ENCODE measurements at regions not wholly inside any gene's neighbourhood (a gene's known extent, or its start where the extent isn't known, plus 50 kb on each side); places are given as distances from the start of the nearest gene placed in this dataset.

DNA sequence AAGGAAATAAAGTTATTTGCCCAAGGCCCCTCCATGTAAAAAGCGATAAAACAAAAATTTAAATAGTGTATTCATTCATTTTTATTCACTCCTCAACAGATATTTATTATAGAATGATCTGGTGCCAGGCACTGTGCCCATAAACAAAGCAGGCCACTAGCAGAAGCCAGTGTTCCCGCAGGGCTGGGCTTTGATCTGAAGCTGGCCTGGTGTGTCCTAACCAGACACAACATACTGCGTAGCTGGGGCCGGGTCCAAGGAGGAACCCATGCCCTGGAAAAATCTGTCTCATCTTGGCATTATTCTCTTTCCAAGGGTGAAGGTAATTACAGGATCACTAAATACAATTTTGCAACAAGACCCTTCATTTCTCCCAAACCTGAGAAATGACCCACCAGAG lies 537.4 kb upstream of the CDH5 start:
- Mint-ChIP-seq H3K4me1 (ENCODE audit: low read depth) (peaks cover 6% of the 10 kb centered on the region), H3K27me3 (ENCODE audit: low read depth) (peaks cover 3% of the 10 kb centered on the region), H3K36me3 (ENCODE audit: low read depth) (no peaks in the 10 kb centered on the region), H3K27ac (ENCODE audit: unreplicated experiment) (no peak overlapping the region), H3K4me3 (ENCODE audit: unreplicated experiment) (no peak overlapping the region), H3K9me3 (ENCODE audit: low read depth) (no peaks in the 10 kb centered on the region)
- no peak for DNase-seq (ENCODE audit: low spot score)
- TF ChIP-seq, protein P1, sequence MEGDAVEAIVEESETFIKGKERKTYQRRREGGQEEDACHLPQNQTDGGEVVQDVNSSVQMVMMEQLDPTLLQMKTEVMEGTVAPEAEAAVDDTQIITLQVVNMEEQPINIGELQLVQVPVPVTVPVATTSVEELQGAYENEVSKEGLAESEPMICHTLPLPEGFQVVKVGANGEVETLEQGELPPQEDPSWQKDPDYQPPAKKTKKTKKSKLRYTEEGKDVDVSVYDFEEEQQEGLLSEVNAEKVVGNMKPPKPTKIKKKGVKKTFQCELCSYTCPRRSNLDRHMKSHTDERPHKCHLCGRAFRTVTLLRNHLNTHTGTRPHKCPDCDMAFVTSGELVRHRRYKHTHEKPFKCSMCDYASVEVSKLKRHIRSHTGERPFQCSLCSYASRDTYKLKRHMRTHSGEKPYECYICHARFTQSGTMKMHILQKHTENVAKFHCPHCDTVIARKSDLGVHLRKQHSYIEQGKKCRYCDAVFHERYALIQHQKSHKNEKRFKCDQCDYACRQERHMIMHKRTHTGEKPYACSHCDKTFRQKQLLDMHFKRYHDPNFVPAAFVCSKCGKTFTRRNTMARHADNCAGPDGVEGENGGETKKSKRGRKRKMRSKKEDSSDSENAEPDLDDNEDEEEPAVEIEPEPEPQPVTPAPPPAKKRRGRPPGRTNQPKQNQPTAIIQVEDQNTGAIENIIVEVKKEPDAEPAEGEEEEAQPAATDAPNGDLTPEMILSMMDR (IDR thresholded peaks at IDR 0.05) = no peak

DNA sequence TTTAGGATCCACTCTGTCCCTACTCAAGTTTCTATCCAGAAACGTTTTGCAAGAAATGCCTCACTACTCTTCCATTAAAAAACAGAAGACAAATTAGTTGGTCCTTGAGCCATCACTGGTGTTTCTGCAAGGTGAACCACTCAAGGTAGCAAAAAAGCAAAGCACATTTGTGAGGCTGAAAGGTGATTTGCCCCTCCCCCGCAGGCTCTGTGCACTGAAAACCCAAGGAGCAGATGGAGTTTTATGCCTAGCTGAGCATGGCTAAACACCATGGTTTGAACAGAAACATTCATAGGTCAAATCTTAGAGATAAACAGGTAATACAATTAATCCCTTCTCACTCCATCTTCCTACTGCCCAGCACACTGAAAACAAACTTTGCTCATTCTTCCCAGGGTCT lies 538.2 kb upstream of the CDH5 start:
- no peaks in the 10 kb centered on the region for H3K9me3 Mint-ChIP-seq (ENCODE audit: low read depth)
- peaks cover 3% of the 10 kb centered on the region for H3K27me3 Mint-ChIP-seq (ENCODE audit: low read depth)
- H3K4me3 Mint-ChIP-seq (ENCODE audit: unreplicated experiment) = no peak overlapping the region
- no peak overlapping the region for H3K27ac Mint-ChIP-seq (ENCODE audit: unreplicated experiment)
- H3K4me1 Mint-ChIP-seq (ENCODE audit: low read depth) = peaks cover 2% of the 10 kb centered on the region
- no peaks in the 10 kb centered on the region for H3K36me3 Mint-ChIP-seq (ENCODE audit: low read depth)
- DNase-seq (ENCODE audit: low spot score) = no peak
- TF ChIP-seq, protein P1 (IDR thresholded peaks at IDR 0.05) = no peak

DNA sequence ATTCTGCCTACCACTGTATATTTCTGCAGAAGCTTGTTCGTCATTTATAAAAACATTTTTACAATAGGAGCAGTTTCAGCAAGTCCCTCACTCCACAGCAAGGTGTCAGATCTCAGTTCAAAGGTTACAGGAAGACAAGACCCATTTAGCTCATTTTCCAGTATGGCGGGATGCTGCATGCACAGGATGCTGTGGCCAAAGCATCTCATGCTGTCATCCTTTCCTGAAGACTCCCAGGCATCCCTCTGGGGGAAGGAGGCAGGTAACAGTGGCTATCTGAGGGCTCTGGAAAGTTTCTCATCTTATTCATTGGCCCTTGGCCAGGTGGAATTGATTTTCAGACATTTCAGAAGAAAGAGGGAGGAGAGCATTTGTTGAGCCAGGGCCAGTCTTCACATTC lies 539.3 kb upstream of the CDH5 start:
- peaks cover 3% of the 10 kb centered on the region for H3K27me3 Mint-ChIP-seq (ENCODE audit: low read depth)
- no peaks in the 10 kb centered on the region for H3K4me1 Mint-ChIP-seq (ENCODE audit: low read depth)
- H3K9me3 Mint-ChIP-seq (ENCODE audit: low read depth) = no peaks in the 10 kb centered on the region
- H3K36me3 Mint-ChIP-seq (ENCODE audit: low read depth) = no peaks in the 10 kb centered on the region
- no peak for DNase-seq (ENCODE audit: low spot score)
- H3K27ac Mint-ChIP-seq (ENCODE audit: unreplicated experiment) = no peak overlapping the region
- TF ChIP-seq, protein P1 (IDR thresholded peaks at IDR 0.05) = no peak
- H3K4me3 Mint-ChIP-seq (ENCODE audit: unreplicated experiment) = no peak overlapping the region

DNA sequence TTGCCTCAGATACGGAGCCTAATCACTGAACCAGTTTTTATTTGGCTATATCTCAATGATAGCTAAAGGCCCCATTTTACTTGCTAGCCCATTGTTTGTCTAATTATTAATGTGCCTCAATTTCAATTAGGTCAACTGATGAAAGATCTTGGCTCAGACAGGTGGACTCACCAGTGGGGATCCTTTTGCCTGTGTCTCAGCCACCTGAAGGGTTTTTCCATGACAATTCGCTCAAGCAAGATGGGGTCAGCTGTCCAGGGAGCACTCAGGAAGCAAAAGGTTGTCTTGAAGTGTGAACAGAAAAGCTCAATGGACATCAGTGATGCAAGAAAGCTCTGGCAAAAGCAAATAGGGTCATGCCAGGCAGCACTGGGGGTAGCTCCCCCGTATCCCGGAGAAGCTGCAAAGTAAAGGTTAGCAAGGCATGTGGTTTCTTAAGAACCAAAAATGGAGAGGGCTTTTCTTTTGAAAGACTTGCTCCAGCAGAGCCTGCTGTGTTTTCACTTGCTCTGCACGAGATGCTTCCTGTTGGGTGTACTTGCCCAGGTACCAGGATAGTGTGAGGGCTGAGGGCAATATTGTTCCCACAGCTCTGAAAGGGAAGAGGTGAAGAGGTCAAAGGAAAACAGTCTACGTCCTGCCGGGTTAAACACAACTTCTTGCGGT lies 541.2 kb upstream of the CDH5 start:
- Mint-ChIP-seq H3K9me3 (ENCODE audit: low read depth) (peaks cover 5% of the 10 kb centered on the region), H3K27me3 (ENCODE audit: low read depth) (peaks cover 3% of the 10 kb centered on the region), H3K27ac (ENCODE audit: unreplicated experiment) (no peak overlapping the region), H3K4me1 (ENCODE audit: low read depth) (no peaks in the 10 kb centered on the region), H3K4me3 (ENCODE audit: unreplicated experiment) (no peak overlapping the region), H3K36me3 (ENCODE audit: low read depth) (no peaks in the 10 kb centered on the region)
- no peak for DNase-seq (ENCODE audit: low spot score)
- TF ChIP-seq, protein P1 (IDR thresholded peaks at IDR 0.05) = no peak

DNA sequence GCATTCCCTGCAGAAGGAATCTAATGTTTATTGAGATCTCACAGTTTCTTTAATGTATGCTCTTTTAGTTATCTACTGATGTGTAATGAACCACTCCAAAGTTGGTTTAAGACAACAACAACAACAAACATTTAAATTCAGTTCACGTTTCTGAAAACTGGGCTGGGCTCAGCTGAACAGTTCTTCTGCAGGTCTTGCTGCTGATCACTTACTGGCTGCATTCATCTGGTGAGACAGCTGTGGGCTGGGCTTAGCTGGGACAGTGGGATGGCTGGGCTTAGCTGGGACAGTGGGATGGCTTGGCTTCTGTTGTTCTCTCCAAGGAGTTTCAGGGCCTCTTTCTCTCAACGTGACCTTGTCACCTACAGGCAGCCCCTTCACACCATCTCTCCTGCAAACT lies 544.3 kb upstream of the CDH5 start:
- no peaks in the 10 kb centered on the region for H3K4me1 Mint-ChIP-seq (ENCODE audit: low read depth)
- H3K4me3 Mint-ChIP-seq (ENCODE audit: unreplicated experiment) = no peak overlapping the region
- peaks cover 3% of the 10 kb centered on the region for H3K27me3 Mint-ChIP-seq (ENCODE audit: low read depth)
- no peaks in the 10 kb centered on the region for H3K36me3 Mint-ChIP-seq (ENCODE audit: low read depth)
- H3K9me3 Mint-ChIP-seq (ENCODE audit: low read depth) = peaks cover 5% of the 10 kb centered on the region
- DNase-seq (ENCODE audit: low spot score) = no peak
- H3K27ac Mint-ChIP-seq (ENCODE audit: unreplicated experiment) = no peak overlapping the region
- TF ChIP-seq, protein P1 (IDR thresholded peaks at IDR 0.05) = no peak
